ENCODE measurements at regions not wholly inside any gene's neighbourhood (a gene's known extent, or its start where the extent isn't known, plus 50 kb on each side); places are given as distances from the start of the nearest gene placed in this dataset.
"Not testable (repeated sequence)": the region's sequence is repeated elsewhere in the genome, so short reads cannot be mapped to it uniquely, and the experiment has no call there.

GRCh38 chr2:38243186-38243880, 133.7 kb downstream of the ATL2 start:
- no peaks in the 10 kb centered on the region for H3K9me3 Mint-ChIP-seq (ENCODE audit: unreplicated experiment)
- no peak for DNase-seq (ENCODE audit: low spot score)
- H3K36me3 Mint-ChIP-seq (ENCODE audit: low read depth, unreplicated experiment), result no peaks in the 10 kb centered on the region
- no peak overlapping the region for H3K27ac Mint-ChIP-seq (ENCODE audit: unreplicated experiment)
- H3K4me3 Mint-ChIP-seq (ENCODE audit: unreplicated experiment), result no peak overlapping the region
- TF ChIP-seq, protein P1, sequence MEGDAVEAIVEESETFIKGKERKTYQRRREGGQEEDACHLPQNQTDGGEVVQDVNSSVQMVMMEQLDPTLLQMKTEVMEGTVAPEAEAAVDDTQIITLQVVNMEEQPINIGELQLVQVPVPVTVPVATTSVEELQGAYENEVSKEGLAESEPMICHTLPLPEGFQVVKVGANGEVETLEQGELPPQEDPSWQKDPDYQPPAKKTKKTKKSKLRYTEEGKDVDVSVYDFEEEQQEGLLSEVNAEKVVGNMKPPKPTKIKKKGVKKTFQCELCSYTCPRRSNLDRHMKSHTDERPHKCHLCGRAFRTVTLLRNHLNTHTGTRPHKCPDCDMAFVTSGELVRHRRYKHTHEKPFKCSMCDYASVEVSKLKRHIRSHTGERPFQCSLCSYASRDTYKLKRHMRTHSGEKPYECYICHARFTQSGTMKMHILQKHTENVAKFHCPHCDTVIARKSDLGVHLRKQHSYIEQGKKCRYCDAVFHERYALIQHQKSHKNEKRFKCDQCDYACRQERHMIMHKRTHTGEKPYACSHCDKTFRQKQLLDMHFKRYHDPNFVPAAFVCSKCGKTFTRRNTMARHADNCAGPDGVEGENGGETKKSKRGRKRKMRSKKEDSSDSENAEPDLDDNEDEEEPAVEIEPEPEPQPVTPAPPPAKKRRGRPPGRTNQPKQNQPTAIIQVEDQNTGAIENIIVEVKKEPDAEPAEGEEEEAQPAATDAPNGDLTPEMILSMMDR (IDR thresholded peaks at IDR 0.05; ENCODE audit: unreplicated experiment), result no peak
- no peaks in the 10 kb centered on the region for H3K27me3 Mint-ChIP-seq (ENCODE audit: unreplicated experiment)
- H3K4me1 Mint-ChIP-seq (ENCODE audit: unreplicated experiment), result peaks cover 11% of the 10 kb centered on the region

- TF ChIP-seq, protein P1 (IDR thresholded peaks at IDR 0.05; ENCODE audit: unreplicated experiment), result no peak
- DNase-seq (ENCODE audit: low spot score), result no peak
- no peak overlapping the region for H3K27ac Mint-ChIP-seq (ENCODE audit: unreplicated experiment)
Measured at GRCh38 chr2:38239452-38239851, 137.6 kb downstream of the ATL2 start.

DNA sequence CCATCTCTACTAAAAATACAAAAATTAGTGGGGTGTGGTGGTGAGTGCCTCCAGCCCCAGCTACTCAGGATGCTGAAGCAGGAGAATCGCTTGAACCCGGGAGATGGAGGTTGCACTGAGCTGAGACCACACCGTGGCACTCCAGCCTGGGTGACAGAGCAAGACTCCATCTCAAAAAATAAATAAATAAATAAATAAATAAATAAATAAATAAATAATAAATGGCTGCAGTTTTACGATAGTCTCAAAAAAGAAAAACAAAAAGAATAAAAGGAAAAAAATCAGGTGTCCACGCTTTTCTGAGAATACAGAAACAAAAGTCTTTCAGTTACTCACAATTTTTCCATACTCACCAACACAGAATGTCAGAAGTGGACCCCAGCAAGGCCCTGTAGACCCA, 138.4 kb downstream of the ATL2 start:
- not testable (repeated sequence) for H3K27me3 Mint-ChIP-seq (ENCODE audit: unreplicated experiment); H3K4me1 Mint-ChIP-seq (ENCODE audit: unreplicated experiment); H3K27ac Mint-ChIP-seq (ENCODE audit: unreplicated experiment); DNase-seq (ENCODE audit: low spot score); H3K9me3 Mint-ChIP-seq (ENCODE audit: unreplicated experiment); H3K36me3 Mint-ChIP-seq (ENCODE audit: low read depth, unreplicated experiment); H3K4me3 Mint-ChIP-seq (ENCODE audit: unreplicated experiment)

More at GRCh38 chr2:38239452-38239851, 137.6 kb downstream of the ATL2 start:
- H3K27me3 Mint-ChIP-seq (ENCODE audit: unreplicated experiment), result no peaks in the 10 kb centered on the region
- H3K4me1 Mint-ChIP-seq (ENCODE audit: unreplicated experiment), result peaks cover under 1% of the 10 kb centered on the region
- no peak overlapping the region for H3K4me3 Mint-ChIP-seq (ENCODE audit: unreplicated experiment)
- H3K36me3 Mint-ChIP-seq (ENCODE audit: low read depth, unreplicated experiment), result no peaks in the 10 kb centered on the region
- no peaks in the 10 kb centered on the region for H3K9me3 Mint-ChIP-seq (ENCODE audit: unreplicated experiment)

- H3K27ac Mint-ChIP-seq (ENCODE audit: unreplicated experiment), result no peak overlapping the region
- TF ChIP-seq, protein P1 (IDR thresholded peaks at IDR 0.05; ENCODE audit: unreplicated experiment), result no peak
- no peaks in the 10 kb centered on the region for H3K9me3 Mint-ChIP-seq (ENCODE audit: unreplicated experiment)
- H3K4me3 Mint-ChIP-seq (ENCODE audit: unreplicated experiment), result no peak overlapping the region
- no peaks in the 10 kb centered on the region for H3K4me1 Mint-ChIP-seq (ENCODE audit: unreplicated experiment)
- DNase-seq (ENCODE audit: low spot score), result no peak
- H3K27me3 Mint-ChIP-seq (ENCODE audit: unreplicated experiment), result no peaks in the 10 kb centered on the region
- no peaks in the 10 kb centered on the region for H3K36me3 Mint-ChIP-seq (ENCODE audit: low read depth, unreplicated experiment)
Measured at GRCh38 chr2:38237311-38237710, 139.8 kb downstream of the ATL2 start.

DNA sequence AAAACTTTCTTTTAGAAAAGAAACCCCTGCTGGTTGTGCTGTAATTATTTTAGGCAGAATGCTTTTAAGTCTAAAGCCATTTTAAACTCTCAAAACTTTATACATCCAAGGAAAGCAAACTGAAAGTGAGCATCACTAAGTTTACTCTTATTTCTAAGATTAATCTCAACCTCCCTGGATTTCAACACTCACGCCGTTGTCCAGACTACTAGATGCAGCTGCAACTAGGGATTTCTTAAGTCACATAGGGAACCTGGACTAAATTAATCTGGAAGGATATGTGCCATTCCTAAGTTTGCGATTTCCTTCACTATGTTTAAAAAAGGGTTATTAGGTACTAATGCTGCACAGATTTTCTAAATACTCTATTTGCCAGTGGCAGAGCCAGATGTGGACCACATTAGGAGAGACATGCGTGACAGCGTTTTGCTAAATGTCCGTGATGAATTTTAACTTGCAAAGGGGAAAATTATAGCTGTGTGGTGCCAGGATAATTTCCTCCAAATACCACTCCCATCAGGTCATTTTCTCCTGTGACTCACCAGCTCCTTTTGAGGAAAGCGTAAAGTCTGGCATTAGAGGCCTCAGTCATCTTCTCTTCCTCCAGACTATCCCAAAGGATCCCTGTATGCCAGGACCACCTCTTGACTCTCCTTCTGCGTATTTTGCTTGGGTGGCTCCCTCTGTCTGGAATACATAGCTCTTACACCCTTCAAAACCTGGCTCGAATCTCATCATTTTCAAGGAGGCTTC, 143.7 kb downstream of the ATL2 start:
- Mint-ChIP-seq H3K9me3 (ENCODE audit: unreplicated experiment) (no peaks in the 10 kb centered on the region), H3K4me3 (ENCODE audit: unreplicated experiment) (no peak overlapping the region), H3K36me3 (ENCODE audit: low read depth, unreplicated experiment) (no peaks in the 10 kb centered on the region), H3K27me3 (ENCODE audit: unreplicated experiment) (no peaks in the 10 kb centered on the region), H3K4me1 (ENCODE audit: unreplicated experiment) (no peaks in the 10 kb centered on the region), H3K27ac (ENCODE audit: unreplicated experiment) (no peak overlapping the region)
- TF ChIP-seq, protein P1 (IDR thresholded peaks at IDR 0.05; ENCODE audit: unreplicated experiment), result no peak
- DNase-seq (ENCODE audit: low spot score), result no peak

Data from endothelial cell (in vitro differentiated cells).